IPS DF 4.7 (cell line): ENCODE measurements at regions not wholly inside any gene's neighbourhood (a gene's known extent, or its start where the extent isn't known, plus 50 kb on each side); places are given as distances from the start of the nearest gene placed in this dataset.

Experiments
- DNase-seq: peaks from one replicate; pipeline ENCODE4 v3.0.0-alpha.2; 2013; ENCODE audit warnings: low spot score; ENCODE audit errors: extremely low read depth

DNA sequence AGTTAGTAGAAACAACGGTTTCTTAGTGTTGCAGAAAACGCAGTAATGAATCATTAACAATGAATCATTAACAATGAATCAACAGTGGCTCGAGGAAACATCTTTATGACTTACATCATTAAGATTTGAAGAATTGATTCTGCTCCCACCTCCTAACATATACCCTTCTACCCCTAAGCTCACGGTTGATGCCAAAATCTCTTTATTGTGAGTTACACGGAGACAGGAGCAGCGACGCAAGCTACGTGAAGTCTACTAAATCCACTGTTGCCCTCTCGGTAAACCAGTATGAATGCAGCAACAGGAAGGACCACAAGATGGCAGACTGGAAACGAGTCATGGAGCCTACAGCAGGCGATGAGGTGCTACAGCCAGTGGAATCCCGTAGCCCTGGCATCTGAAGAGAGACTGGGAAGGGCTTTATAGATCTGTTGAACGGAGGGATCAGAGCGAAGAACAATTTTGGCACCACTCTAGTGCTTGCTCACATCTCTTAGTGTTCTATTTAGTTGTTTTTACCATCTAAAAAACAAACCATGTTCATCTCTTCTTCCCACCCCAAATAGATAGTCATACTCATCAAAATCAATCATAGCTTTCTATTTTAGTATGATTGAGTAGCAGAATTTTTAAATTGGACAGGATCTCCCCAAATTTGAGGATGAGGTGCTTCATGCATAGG lies 332.7 kb downstream of the DUSP6 start:
- peak; percentile 91 for DNase-seq

DNA sequence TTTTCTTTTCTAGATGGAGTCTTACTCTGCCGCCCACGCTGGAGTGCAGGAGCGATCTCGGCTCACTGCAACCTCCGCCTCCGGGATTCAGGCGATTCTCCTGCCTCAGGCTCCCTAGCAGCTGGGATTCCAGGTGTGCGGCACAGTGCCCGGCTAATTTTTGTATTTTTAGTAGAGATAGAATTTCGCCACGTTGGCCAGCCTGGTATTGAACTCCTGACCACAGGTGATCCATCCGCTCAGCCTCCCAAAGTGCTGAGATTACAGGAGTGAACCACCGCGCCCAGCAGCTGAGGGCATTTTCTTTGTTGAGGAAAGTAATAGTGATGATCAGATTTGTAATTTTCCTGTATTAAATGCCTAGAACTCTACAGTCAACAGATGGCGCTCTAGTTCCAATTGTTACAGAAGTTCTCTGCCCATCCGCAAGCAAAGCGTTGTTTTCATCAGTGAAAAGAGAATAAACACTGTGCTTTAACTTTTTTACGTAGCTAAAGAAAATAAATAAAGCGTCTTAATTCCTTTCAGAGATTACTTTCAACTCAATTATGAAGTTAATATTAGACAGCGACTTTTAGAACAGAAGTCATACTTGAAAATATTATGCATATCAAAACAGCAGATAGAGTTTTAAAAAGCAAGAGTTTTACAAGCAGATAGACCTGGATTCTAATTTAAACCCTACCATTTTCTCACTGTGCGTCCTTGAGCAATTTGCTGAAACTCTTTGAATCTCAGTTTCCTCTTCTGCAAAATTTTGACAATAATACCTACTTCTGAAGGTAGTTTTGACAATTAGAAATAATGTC lies 335.1 kb downstream of the DUSP6 start:
- DNase-seq, result peak; percentile 66

DNA sequence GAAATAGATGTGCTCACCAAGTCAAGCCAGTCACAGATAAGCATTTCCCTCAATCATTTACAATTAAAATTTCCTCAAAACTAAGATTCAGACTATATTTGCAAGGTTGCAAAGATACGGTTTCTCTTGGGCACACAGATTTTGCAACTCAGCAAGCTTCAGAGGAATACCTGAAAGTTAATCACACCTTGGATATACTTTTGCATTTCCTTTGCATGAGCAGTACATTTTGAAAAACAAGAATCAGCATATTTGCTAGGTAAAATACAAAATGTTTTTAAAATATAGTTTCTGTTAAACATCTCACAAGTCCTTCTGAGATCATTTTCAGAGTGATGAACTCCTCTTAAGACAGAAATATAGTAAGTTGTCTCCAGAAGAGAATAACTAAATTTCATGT lies 336.9 kb downstream of the DUSP6 start:
- no peak for DNase-seq

DNA sequence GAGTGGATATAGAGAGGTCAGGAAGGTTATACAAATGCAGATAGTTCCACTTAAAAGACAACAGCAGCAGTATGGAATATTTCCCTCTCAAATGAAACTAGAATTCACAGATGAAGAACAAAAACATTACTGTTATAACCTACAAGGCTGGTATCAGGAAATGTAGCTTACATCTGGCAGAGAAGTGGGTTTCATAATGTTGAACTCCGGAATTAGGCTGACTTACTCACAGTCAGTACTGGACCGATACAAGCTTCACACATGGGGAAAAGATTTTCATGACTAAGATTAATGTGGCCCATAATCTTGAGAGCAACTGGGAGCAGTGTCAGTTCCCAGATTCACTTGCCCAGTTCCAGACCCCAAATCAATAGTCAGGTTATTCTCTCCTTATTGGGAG lies 353.9 kb downstream of the DUSP6 start:
- no peak for DNase-seq

DNA sequence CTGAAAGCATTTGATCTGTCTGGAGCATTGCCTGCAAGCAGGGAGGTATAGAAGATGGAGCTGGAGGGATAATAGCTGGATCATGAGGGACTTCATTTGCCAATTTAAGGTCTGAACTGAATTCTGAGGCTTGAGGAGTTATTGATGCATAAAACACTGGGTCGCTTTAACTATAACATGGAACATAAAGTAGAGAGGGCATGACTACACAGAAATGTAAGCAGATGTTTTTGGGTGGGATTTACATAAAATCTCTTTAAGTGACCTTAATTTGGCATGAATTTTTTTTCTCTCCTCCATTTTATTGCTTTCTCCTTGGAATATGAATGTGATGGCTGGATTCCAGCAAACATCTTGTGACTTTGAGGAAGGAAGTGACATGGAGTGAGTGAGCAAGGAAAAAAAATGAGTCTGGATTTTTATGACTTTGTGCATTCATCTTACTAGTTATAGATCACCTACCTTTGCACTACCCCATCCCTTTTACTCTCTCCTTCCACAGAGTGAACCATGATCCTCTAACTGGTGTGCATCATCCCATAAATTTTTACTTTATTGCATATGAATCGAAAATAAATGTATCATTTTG lies 356.0 kb downstream of the DUSP6 start:
- DNase-seq, result no peak

DNA sequence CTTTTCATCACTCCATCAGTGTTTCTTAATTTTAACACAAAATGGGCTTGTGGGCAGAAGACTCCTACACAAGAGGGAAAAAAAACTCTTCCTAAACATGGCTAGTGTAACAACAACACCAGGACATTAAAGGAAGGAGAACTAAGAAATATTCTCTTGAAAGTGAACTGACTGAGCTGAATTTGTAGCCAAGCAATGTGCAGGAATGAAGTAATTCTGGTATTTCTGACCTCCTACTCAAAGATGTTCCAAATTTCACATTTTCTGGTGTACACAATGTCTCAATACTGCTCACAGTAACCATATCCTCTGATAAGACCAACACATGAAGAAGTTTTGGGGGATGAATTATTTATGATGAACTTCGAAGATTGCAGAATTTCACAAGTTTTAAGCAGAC lies 357.3 kb downstream of the DUSP6 start:
- no peak for DNase-seq

DNA sequence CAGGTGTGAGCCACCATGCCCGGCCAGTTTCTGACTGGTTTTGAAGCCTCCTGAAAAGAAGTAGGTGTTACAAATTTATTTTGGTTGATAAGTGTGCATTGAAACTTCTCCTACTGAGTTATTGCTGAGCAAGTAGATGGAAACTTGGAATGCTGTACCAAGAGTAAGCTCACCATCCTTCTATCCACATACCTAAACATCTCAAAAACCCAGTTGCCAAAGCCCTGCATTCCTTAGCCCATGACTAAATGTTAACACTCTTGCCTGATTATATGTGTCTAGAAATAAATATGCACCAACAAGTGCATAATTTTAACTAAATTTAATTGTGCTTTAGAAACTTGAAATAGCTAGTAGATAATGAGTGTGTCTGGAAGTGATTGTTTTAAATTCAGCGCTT lies 357.8 kb downstream of the DUSP6 start:
- DNase-seq, result no peak

DNA sequence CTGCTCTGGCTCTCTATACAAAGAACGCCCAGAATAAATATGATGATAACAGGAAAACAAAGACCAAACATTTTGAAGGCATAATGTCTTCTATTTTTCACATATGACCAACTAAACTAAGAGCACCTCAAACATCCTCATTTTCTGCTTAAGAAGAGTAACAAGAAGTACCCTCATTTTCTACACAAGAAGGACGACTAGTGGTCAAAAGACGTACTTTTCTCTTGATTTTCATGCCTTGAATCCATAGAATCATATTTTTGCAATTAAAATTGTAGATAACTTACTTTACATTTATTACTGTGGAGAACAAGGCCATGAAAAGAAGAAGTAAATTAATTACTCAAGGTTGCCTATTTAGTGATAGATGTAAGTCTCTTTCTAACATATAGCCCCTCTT lies 358.6 kb downstream of the DUSP6 start:
- DNase-seq, result peak; percentile 46

DNA sequence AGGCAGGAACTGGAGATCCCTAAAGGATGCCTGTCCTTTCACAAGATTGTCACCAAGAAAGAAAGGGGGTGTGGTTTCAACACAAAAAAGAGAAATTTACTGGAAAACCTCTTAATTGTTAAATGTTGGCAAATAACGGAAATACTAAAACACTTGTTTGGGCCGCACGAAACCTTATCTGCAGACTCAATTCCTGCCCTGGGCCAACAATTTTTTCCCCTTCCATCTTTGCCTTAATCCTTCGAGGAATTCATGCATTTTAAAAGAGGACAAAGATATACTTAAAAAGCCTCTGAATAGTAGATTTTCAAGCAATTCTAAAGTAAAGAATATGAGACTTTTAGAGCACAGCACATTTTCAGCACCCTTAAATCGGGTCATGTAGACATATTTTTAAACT lies 366.2 kb downstream of the DUSP6 start:
- no peak for DNase-seq

DNA sequence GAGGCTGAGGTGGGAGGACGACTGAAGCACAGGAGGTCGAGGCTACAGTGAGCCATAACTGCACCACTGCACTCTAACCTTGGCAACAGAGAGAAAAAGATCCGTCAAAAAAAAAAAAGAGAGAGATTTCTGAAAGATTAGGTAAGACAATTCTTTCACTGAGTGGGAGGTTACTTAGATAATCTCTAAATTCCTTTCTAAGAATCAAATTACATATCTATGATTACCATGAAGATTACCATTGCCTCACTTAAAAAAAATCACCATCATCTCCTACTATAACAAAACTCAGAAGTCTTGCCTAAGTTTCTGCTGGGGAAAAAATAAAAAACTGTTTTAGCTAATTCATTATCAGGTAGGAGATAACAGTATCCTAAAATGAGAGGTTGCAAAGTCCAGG lies 366.7 kb downstream of the DUSP6 start:
- no peak for DNase-seq

DNA sequence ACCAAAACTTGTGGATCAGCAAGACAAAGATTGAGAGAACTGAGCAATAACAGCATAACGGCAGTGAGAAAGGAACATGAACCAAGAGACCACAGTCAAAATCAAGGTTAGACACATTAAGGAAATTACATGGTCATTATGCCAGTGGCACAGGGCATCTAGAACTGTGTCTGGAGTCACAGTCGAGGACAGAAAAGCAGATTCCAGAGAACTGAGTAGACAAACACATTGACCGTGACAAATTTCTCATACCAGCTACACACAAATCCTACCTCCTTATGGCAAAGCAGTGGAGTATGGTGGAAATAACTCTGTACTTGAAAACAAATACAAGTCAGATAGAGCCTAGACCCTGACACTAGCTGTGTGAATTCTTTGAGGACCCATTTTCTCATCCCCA lies 367.3 kb downstream of the DUSP6 start:
- DNase-seq, result no peak

DNA sequence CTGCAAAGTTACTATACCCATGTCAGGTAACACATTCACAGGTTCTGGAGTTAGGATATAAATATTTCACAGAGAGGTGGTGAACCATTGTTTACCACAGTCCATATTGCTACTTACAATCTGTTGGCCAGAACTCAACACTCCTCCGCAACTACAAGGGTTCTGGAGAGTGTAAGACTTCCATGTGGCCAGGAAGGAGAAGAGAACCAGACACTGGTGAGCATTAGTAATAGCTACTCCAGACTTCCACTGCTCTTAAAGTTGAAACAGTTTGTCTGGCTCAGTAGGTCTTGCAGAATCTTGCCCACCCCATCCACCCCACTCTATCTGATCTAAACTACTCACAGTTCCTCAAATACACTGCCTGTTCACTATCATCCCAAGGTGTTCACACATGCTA lies 369.6 kb downstream of the DUSP6 start:
- DNase-seq, result no peak

DNA sequence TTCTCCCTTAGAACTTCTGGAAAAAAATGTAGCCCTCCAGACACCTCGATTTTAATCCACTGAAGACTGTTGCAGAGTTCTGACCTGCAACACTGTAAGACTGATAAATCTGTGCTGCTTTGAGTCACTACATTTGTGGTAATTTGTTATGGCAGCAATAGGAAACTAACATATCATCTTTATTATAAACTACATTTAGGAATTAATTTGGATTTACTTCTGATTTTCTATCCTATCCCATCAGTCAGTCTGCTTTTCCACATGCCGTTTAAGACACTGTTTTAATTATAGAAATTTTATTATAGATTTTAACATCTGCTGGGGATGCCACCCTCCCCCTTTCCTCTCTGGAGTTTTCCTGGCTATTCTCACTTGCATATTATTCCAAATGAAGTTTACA lies 375.2 kb downstream of the DUSP6 start:
- no peak for DNase-seq

DNA sequence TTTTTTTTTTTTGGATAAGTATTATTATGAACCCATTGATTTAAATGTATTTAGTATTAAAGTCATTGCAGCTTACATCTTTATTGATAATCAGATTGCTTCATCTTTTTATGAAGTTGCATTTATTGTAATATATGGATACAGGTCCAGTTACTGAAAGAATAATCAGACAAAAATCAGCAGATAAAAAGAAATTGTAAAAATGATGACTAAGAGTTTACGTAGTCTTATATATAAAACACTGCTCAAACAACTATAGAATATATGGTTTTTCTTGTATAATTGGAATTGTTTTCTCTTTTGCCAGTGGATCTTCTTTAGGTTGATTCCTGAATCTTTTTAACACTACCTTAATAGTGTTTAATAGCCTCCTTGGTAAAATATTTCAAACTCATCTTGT lies 378.3 kb downstream of the DUSP6 start:
- no peak for DNase-seq

DNA sequence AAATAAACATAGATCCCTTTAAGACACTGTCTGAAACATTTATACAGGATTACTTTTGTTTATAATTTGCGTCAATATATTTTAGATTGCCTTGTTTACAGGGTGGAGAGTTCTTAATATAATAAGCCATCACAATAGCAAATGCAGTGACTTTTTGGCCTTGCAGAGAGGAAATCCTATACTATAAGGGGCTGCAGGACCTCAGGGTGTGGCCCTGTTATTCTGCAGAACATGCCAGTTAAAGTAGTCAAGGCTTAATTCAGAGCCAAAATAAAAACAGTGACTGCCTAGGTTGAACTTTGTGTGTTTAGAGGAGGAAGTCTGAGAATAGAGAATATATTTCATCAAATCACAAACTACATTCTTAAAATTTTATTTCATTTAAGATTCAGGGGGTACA lies 381.6 kb downstream of the DUSP6 start:
- DNase-seq, result no peak

DNA sequence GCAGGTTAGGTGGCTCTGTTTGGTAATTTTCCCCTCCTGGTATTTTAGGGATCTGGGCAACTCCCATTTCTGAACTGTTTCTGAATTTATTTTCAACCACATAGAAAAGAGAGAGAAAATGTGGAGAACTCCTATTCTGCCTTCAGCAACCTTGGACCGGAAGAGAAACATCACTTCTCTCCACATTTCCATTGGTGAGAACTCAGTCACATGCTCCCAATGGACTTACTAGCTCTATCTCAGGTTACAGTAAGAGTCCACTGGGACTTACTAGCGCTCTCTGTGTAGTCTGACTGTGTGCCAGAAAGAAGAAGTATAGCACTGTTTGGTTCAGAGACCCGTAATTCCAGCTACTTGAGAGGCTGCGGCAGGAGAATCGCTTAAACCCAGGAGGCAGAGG lies 383.2 kb downstream of the DUSP6 start:
- no peak for DNase-seq

DNA sequence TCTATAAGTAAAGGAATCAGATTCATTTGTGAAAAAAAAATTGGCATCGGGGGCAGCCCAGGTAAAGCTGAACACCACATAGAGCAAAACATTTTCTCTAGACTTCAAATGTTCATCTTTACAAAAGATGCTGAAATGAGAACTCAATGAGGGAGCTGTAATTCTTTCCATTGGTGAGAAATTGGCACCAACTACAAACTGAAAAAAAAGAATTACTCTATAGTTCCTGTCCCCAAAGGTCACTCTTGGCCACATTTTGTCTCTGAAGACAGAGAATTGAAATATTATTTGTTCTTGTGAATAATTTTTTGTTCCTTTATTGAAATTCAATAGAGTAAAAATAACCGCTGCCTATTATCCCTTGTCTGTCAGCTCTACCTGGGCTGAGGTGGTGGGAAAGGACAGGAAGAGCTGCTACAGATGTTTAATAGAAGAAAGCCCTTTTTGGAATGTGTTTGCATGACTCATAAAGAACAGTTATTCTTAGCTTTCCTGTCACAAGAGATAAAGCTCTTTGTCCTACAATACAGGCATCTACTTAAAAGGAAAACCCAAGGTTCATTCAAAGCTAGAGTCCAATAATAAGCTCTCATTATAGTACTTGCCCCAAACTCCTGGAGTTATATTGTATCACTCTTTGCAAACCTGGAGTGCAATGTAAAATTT lies 380.1 kb upstream of the KITLG start:
- no peak for DNase-seq

DNA sequence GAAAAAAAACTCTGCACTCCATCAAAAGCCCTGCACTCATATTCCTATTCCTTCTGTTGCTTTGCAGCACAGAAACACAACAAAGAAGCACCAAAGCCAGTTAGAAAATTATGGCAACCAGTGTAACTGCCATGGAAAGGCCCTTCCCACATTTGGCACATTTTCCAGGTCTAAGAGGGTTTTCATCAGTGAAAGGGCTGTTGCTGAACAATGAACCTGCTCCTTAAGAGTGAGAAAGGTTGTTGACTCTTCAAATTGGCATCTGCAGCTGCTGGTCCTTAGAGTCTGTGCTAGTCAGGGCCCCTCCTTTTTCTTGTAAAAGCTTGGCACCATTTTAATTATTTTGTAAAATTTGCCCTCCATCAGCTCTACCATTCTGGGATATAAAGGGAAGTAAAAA lies 378.7 kb upstream of the KITLG start:
- no peak for DNase-seq

DNA sequence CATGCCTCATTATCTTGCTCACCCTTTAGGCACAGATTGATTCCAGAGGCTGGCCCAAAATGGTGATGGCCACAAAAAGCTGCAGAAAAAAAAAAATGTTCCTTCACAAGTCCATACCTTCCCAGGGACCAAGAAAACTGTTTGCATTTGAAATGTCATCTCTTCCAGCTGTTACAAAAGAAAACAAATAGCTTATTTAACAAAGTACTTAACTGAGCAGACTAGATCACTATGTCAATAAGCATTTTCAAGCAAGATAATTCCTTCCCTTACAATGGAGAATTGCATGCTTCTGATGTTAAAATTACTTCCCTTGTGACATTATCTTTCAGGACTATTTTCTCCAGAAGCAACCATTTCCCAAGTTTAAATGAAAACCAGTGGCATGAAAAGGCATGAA lies 377.9 kb upstream of the KITLG start:
- peak; percentile 71 for DNase-seq

DNA sequence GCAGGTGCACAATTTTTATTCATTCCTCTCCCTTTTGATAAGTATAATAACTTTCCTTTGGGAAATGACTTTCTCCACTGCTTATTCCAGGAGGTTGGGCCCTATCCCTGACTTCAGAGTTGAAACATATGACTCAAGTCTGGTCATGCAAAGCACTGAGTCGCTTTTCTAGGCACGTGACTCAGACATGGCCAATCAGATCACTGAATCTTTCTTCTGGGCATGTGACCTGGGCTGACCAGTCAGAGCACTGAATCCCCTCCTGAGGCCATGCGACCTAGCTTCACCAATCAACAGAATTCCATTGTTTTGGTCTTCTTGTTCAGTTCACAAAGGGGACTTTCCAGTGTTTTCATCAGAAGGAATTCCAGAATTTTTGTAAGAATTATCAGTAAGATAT lies 377.1 kb upstream of the KITLG start:
- no peak for DNase-seq

DNA sequence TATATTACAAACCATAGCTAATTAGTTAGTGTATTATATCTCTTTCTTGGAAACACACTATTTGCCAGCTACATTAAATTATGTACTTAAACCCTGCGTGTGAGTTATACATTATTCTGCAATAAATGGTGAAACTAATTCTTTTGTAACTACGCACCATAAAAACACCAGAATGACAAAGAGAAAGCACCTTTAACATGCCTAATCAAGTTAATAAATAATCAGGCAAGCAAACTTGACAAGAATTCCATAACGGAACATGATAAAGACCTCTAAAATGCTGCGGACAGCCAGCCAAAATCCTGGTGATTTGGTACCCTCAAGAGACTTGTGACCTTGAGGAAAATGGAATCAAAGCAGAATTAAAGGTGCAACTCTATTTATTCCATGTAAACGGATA lies 375.3 kb upstream of the KITLG start:
- no peak for DNase-seq

DNA sequence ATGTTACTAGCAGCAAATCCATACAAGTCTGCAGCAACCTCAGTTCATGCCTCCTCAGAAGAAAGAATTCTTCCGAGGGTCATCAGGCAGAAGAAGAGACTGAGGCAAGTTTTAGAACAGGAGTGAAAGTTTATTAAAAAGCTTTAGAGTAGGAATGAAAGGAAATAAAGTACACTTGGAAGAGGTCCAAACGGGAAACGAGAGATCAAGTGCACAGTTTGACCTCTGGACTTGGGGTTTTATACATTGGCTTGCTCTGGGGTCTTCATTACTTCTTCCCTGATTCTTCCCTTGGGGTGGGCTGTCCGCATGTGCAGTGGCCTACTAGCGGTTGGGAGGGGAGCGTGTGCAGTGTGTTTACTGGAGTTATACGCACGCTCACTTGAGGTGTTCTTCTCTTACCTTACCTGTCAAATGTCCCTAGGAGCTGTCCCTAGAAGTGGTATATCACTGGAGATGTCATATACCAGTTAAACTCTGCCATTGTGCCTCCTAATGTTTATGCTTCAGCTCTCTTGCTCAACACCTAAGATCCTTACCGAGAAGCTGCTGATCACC lies 372.8 kb upstream of the KITLG start:
- no peak for DNase-seq
